ENCODE measurements at regions not wholly inside any gene's neighbourhood (a gene's known extent, or its start where the extent isn't known, plus 50 kb on each side); places are given as distances from the start of the nearest gene placed in this dataset.

- TF ChIP-seq, protein P1, sequence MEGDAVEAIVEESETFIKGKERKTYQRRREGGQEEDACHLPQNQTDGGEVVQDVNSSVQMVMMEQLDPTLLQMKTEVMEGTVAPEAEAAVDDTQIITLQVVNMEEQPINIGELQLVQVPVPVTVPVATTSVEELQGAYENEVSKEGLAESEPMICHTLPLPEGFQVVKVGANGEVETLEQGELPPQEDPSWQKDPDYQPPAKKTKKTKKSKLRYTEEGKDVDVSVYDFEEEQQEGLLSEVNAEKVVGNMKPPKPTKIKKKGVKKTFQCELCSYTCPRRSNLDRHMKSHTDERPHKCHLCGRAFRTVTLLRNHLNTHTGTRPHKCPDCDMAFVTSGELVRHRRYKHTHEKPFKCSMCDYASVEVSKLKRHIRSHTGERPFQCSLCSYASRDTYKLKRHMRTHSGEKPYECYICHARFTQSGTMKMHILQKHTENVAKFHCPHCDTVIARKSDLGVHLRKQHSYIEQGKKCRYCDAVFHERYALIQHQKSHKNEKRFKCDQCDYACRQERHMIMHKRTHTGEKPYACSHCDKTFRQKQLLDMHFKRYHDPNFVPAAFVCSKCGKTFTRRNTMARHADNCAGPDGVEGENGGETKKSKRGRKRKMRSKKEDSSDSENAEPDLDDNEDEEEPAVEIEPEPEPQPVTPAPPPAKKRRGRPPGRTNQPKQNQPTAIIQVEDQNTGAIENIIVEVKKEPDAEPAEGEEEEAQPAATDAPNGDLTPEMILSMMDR (IDR thresholded peaks at IDR 0.05) = no peak
- TF ChIP-seq POLR2A (IDR thresholded peaks at IDR 0.05) (no peak), EP300 (IDR thresholded peaks at IDR 0.05) (no peak)
These were observed 229.7 kb upstream of the GPRIN3 start for GRCh38 chr4:89537281-89537680.

All from ovary (tissue), 3 donors.